ENCODE measurements at regions not wholly inside any gene's neighbourhood (a gene's known extent, or its start where the extent isn't known, plus 50 kb on each side); places are given as distances from the start of the nearest gene placed in this dataset.

DNA sequence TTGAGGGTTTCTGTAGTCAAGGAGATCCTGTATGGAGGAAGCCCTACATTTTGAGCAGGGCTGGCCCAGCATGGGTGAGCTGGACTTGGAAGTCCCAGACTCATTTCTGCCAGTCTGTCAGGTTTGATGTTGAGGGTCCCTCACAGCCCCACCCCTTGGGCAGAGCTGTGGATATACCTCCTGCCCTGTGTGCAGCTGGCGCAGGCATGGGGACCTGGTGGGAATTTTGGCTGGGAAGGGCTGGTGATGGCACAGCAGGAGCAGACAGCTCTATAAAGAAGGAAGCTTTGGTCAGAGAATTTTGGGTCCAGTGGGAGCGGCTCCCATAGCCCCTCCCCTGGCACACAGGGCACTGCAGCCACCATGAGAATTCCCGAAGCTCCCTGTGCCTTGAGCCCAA lies 482.6 kb downstream of the RPS24 start:
- no peak for TF ChIP-seq FOXM1 (IDR thresholded peaks at IDR 0.05; ENCODE audit: borderline replicate concordance, low read depth)
- TF ChIP-seq, protein P1, sequence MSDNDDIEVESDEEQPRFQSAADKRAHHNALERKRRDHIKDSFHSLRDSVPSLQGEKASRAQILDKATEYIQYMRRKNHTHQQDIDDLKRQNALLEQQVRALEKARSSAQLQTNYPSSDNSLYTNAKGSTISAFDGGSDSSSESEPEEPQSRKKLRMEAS (IDR thresholded peaks at IDR 0.05) = no peak
- TF ChIP-seq NFIC (IDR thresholded peaks at IDR 0.05) = no peak
- TF ChIP-seq TEAD4 (IDR thresholded peaks at IDR 0.05) = no peak
- TF ChIP-seq, protein P2, sequence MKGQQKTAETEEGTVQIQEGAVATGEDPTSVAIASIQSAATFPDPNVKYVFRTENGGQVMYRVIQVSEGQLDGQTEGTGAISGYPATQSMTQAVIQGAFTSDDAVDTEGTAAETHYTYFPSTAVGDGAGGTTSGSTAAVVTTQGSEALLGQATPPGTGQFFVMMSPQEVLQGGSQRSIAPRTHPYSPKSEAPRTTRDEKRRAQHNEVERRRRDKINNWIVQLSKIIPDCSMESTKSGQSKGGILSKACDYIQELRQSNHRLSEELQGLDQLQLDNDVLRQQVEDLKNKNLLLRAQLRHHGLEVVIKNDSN (IDR thresholded peaks at IDR 0.05) = no peak

DNA sequence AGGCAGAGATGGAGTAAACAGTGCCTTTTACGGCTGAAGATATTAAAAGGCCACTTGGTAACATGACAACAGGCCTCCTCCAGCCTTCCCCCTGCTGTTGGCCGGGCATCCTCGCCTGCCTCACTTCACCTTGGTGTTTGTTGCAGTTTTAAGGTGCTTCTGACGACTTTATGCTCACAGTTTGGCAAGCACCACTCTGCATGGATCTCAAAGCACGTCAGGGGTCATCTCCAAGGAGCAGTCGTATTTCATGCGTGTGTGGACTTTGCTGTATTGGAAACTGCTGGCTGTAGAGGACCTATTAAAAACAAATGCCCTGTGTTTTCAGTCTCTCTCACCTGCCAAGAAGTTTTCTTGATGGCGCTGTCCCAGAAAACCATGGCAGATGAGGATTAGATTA lies 483.1 kb downstream of the RPS24 start:
- TF ChIP-seq, protein P2 (IDR thresholded peaks at IDR 0.05) = no peak
- TF ChIP-seq FOXM1 (IDR thresholded peaks at IDR 0.05; ENCODE audit: borderline replicate concordance, low read depth) (no peak), CEBPB (IDR thresholded peaks at IDR 0.05) (no peak), CREB1 (IDR thresholded peaks at IDR 0.05; ENCODE audit: low read depth) (no peak), ZBTB7A (IDR thresholded peaks at IDR 0.05; ENCODE audit: low read depth) (no peak), YY1 (IDR thresholded peaks at IDR 0.05; ENCODE audit: low read depth) (no peak), TEAD4 (IDR thresholded peaks at IDR 0.05) (no peak), REST (IDR thresholded peaks at IDR 0.05; ENCODE audit: low read depth) (no peak), RAD21 (IDR thresholded peaks at IDR 0.05; ENCODE audit: low read depth) (no peak), EGR1 (IDR thresholded peaks at IDR 0.05) (no peak), TCF12 (IDR thresholded peaks at IDR 0.05; ENCODE audit: low read depth) (no peak), EP300 (IDR thresholded peaks at IDR 0.05; ENCODE audit: borderline replicate concordance) (no peak), NFIC (IDR thresholded peaks at IDR 0.05) (no peak), TAF1 (IDR thresholded peaks at IDR 0.05; ENCODE audit: low read depth) (no peak)
- TF ChIP-seq, protein P1 (IDR thresholded peaks at IDR 0.05) = no peak

DNA sequence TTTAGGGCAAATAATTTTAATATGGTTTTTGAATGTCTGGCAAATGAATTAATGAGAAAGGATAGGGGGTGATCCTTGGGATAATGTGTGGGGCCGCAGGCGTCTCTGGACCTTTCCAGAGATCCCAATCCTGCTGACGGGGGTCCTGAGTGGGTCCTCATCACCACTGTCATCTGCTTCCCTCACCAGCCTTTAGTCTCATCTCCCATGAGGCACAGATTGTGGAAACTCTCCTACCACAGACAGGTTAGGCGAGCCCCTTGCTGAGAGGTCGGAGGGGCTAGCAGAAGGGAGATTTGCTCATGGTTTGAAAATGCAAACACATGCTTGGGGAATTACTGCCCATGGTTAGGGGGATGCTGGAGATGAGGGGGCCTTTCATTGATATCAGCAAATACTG lies 484.6 kb downstream of the RPS24 start:
- TF ChIP-seq NFIC (IDR thresholded peaks at IDR 0.05) = no peak
- TF ChIP-seq YY1 (IDR thresholded peaks at IDR 0.05; ENCODE audit: low read depth) = no peak
- no peak for TF ChIP-seq CREB1 (IDR thresholded peaks at IDR 0.05; ENCODE audit: low read depth)
- no peak for TF ChIP-seq TCF12 (IDR thresholded peaks at IDR 0.05; ENCODE audit: low read depth)
- TF ChIP-seq, protein P1 (IDR thresholded peaks at IDR 0.05) = no peak
- no peak for TF ChIP-seq RAD21 (IDR thresholded peaks at IDR 0.05; ENCODE audit: low read depth)
- no peak for TF ChIP-seq CEBPB (IDR thresholded peaks at IDR 0.05)
- TF ChIP-seq, protein P2 (IDR thresholded peaks at IDR 0.05) = no peak
- TF ChIP-seq FOXM1 (IDR thresholded peaks at IDR 0.05; ENCODE audit: borderline replicate concordance, low read depth) = no peak

DNA sequence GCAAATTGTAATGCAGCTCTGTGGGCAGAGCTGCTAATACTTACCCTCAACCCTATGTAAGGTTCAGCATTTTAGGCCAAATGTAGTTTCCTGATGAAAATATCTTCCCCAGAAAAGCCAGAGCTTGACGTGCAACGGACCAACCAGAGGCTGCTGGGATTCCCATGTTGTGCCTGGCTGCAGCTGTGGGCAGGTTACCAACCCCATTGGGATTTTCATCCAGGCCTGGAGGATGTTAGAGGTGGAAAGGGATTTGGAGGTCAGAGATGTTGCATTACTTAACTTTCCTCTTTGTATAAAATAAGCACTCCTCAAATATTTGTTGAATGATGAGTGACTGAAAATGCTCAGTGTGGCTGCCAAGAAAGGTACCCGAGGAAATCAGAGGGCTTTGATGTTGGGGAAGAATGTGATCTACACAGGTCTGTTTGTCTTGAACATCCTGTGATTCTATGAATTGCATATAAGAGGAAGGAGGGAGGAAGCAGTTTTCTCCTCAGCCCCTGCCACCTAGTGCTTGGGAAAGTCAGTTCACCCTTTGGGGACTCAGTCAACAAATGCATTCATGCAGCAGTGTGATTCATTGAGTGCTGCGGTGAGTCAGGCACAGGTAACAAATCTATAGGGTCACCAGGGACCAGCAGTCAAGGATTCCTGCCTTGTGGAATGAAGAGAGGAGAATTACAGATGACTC lies 487.2 kb downstream of the RPS24 start:
- TF ChIP-seq RAD21 (IDR thresholded peaks at IDR 0.05; ENCODE audit: low read depth) (peak; percentile 54), TEAD4 (IDR thresholded peaks at IDR 0.05) (no peak), FOXM1 (IDR thresholded peaks at IDR 0.05; ENCODE audit: borderline replicate concordance, low read depth) (no peak), TAF1 (IDR thresholded peaks at IDR 0.05; ENCODE audit: low read depth) (no peak), ZBTB7A (IDR thresholded peaks at IDR 0.05; ENCODE audit: low read depth) (no peak)
- TF ChIP-seq, protein P2 (IDR thresholded peaks at IDR 0.05) = no peak

GRCh38 chr10:78523453-78523852 lies 489.8 kb downstream of the RPS24 start:
- TF ChIP-seq, protein P2 (IDR thresholded peaks at IDR 0.05) = no peak
- no peak for TF ChIP-seq TAF1 (IDR thresholded peaks at IDR 0.05; ENCODE audit: low read depth)
- TF ChIP-seq RAD21 (IDR thresholded peaks at IDR 0.05; ENCODE audit: low read depth) = no peak
- no peak for TF ChIP-seq EP300 (IDR thresholded peaks at IDR 0.05; ENCODE audit: borderline replicate concordance)
- no peak for TF ChIP-seq CREB1 (IDR thresholded peaks at IDR 0.05; ENCODE audit: low read depth)
- TF ChIP-seq, protein P1 (IDR thresholded peaks at IDR 0.05) = no peak
- TF ChIP-seq ZBTB7A (IDR thresholded peaks at IDR 0.05; ENCODE audit: low read depth) = no peak
- TF ChIP-seq YY1 (IDR thresholded peaks at IDR 0.05; ENCODE audit: low read depth) = no peak
- no peak for TF ChIP-seq EGR1 (IDR thresholded peaks at IDR 0.05)
- no peak for TF ChIP-seq TCF12 (IDR thresholded peaks at IDR 0.05; ENCODE audit: low read depth)
- no peak for TF ChIP-seq REST (IDR thresholded peaks at IDR 0.05; ENCODE audit: low read depth)
- no peak for TF ChIP-seq CEBPB (IDR thresholded peaks at IDR 0.05)
- TF ChIP-seq NFIC (IDR thresholded peaks at IDR 0.05) = no peak
- TF ChIP-seq FOXM1 (IDR thresholded peaks at IDR 0.05; ENCODE audit: borderline replicate concordance, low read depth) = no peak

All from Ishikawa (cell line).